ENCODE measurements at regions not wholly inside any gene's neighbourhood (a gene's known extent, or its start where the extent isn't known, plus 50 kb on each side); places are given as distances from the start of the nearest gene placed in this dataset.

GRCh38 chr1:125080077-125080476 is 3895.3 kb downstream of the SRGAP2C start:
- 51% methylated on average over 18 of the region's 18 CpGs for WGBS (ENCODE audit: insufficient coverage, low coverage, low lambda C conversion rate, missing lambda C conversion rate)
- Histone ChIP-seq H3K9me3 (peaks cover 0 to 31% (median 6%) of the 10 kb centered on the region in 4 donors), H3K27me3 (no peaks in the 10 kb centered on the region), H3K27ac (no peak overlapping the region), H3K36me3 (no peaks in the 10 kb centered on the region), H3K4me1 (no peaks in the 10 kb centered on the region), H3K4me3 (no peak overlapping the region)
- TF ChIP-seq CTCF (IDR thresholded peaks at IDR 0.05) (no peak), POLR2A (IDR thresholded peaks at IDR 0.05) (no peak)
- intact Hi-C loops (cut with DNase I), result no loop called here
- ATAC-seq (no peak), DNase-seq (no peak)

GRCh38 chr1:125085720-125086591 is 3901.2 kb downstream of the SRGAP2C start:
- Histone ChIP-seq H3K4me3 (no peak overlapping the region), H3K9me3 (peaks cover 0 to 20% (median 1%) of the 10 kb centered on the region in 4 donors), H3K36me3 (no peaks in the 10 kb centered on the region), H3K4me1 (no peaks in the 10 kb centered on the region), H3K27me3 (no peaks in the 10 kb centered on the region), H3K27ac (no peak overlapping the region)
- WGBS (ENCODE audit: insufficient coverage, low coverage, low lambda C conversion rate, missing lambda C conversion rate), result 54% methylated on average over 89 of the region's 108 CpGs
- TF ChIP-seq CTCF (IDR thresholded peaks at IDR 0.05), result no peak
- no peak for TF ChIP-seq POLR2A (IDR thresholded peaks at IDR 0.05)
- DNase-seq (peak in 2 of 3 donors; percentile 10 to 19), ATAC-seq (no peak)
- intact Hi-C loops (cut with DNase I), result no loop called here

- intact Hi-C loops (cut with DNase I), result no loop called here
- 49% methylated on average over 34 of the region's 45 CpGs for WGBS (ENCODE audit: insufficient coverage, low coverage, low lambda C conversion rate, missing lambda C conversion rate)
- ATAC-seq, result no peak
- Histone ChIP-seq H3K9me3 (peaks cover 0 to 15% (median 0%) of the 10 kb centered on the region in 4 donors), H3K4me3 (no peak overlapping the region), H3K4me1 (no peaks in the 10 kb centered on the region), H3K27me3 (no peaks in the 10 kb centered on the region), H3K36me3 (no peaks in the 10 kb centered on the region), H3K27ac (no peak overlapping the region)
- DNase-seq, result peak in 2 of 3 donors; percentile 27
- TF ChIP-seq POLR2A (IDR thresholded peaks at IDR 0.05) (no peak), CTCF (IDR thresholded peaks at IDR 0.05) (no peak)
Measured at GRCh38 chr1:125086611-125087010, 3901.8 kb downstream of the SRGAP2C start.

- H3K9me3 ChIP-seq, result peaks cover 0 to 10% (median 0%) of the 10 kb centered on the region in 4 donors
- H3K36me3 ChIP-seq, result no peaks in the 10 kb centered on the region
- H3K4me1 ChIP-seq, result no peaks in the 10 kb centered on the region
- no peaks in the 10 kb centered on the region for H3K27me3 ChIP-seq
- ATAC-seq, result no peak
- no peak for TF ChIP-seq POLR2A (IDR thresholded peaks at IDR 0.05)
- no peak for TF ChIP-seq CTCF (IDR thresholded peaks at IDR 0.05)
- intact Hi-C loops (cut with DNase I), result no loop called here
- 31% methylated on average over 28 of the region's 55 CpGs for WGBS (ENCODE audit: insufficient coverage, low coverage, low lambda C conversion rate, missing lambda C conversion rate)
- no peak overlapping the region for H3K27ac ChIP-seq
- peak in 2 of 3 donors; percentile 21 to 34 for DNase-seq
- no peak overlapping the region for H3K4me3 ChIP-seq
Measured at GRCh38 chr1:125087247-125087646, 3902.5 kb downstream of the SRGAP2C start.
